ENCODE measurements at regions not wholly inside any gene's neighbourhood (a gene's known extent, or its start where the extent isn't known, plus 50 kb on each side); places are given as distances from the start of the nearest gene placed in this dataset.

DNA sequence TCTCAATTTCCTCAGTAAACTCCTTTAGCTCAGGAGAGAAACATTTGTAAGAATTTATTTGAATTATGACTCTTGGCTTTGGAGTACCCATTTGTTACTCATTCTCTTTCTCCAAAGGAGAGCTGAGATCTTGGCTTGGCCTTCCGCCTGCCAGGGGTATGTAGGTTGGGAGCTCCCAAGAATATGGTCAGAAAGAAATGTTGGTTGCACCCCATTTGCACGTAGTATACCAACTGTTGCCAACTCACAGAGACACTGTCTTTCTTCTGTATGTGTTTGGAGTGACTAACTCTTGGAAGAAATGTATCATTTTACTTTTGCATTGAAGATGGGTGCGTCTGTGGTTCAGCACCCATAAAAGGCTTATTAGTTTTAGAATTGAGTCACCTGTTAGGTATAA, 708.5 kb upstream of the SORCS1 start:
- DNase-seq (ENCODE audit: low read depth) = no peak

DNA sequence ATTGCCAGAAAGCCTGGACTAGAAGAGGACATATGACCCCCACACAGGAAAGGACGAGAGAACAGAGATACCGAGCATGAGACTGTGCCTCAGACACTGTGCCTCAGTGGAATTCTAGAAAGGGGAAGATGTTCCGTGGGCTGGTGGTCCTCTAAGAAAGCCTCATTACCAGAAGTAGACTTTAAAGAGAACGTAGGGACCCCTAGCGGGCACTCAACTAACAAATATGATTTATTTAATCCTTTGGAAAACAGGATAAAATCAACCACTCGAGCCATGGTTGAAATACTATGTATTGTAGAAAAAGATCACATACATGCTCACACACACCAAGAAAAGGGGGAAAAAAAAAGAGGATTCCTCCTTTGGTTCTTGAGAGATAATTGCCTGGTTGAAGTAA, 701.2 kb upstream of the SORCS1 start:
- no peak for DNase-seq (ENCODE audit: low read depth)

DNA sequence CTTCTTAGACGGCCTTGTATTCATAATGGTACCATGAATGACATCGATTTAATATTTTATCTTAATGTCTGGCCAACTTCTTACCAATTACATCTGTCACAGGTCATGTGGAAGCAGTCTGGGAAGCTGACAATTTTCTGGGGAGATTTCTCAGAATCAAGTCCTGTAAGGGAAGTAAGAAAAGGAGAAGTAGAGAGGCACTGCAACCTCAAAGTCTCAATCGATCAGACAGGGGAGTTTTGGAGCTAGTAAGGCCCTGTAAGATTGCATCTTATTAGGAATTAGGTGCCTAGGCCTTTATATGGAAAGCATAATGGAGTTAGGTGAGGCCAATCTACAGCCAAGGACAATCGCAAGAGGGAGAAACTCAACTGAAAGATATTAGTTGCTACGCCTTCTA, 694.6 kb upstream of the SORCS1 start:
- DNase-seq (ENCODE audit: low read depth) = no peak

DNA sequence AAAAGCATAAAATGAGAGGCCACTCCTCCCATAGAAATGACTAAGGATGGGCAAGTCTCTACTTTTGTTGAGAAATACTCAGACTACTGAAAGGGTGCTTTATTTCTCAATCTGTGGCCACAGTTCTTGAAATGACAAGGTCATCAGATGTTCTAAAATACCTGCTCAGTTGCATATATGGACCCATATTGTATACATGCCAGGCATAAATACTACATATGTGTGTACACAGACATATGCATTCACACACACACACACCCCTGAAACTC, 691.5 kb upstream of the SORCS1 start:
- DNase-seq (ENCODE audit: low read depth) = no peak

DNA sequence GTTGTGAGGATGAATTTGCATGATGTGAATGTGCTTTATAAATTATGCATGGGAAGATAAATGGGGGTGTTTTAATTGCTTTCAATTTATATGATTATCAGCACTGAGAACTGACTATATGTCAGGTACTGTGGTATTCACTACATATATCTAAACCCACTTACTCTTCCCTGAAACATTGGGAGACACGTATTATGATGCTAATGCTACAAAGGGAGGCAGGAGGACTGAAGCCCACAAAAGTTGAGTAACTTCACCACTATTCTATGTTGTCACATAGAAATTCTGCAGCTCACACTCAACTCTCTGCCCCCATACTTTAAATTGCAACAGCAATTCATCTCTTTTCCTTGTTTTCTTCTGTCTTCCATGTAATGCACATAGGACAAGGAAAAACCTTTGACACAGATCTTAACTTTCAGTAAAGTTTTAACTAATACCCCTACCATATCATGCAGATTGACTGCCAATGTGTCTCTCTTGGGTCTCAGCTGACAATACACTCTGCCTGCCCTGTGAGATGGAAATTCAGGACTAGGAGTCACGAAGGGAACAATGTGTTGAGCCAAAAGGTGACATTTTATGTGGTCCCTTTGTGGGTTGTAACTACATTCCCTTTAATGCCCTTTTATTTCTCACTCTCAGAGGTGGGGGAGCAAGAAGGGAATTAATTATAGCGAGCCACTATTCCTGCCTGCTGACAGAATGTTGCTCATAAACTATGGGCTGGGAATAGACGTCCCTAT, 691.0 kb upstream of the SORCS1 start:
- DNase-seq (ENCODE audit: low read depth) = no peak

DNA sequence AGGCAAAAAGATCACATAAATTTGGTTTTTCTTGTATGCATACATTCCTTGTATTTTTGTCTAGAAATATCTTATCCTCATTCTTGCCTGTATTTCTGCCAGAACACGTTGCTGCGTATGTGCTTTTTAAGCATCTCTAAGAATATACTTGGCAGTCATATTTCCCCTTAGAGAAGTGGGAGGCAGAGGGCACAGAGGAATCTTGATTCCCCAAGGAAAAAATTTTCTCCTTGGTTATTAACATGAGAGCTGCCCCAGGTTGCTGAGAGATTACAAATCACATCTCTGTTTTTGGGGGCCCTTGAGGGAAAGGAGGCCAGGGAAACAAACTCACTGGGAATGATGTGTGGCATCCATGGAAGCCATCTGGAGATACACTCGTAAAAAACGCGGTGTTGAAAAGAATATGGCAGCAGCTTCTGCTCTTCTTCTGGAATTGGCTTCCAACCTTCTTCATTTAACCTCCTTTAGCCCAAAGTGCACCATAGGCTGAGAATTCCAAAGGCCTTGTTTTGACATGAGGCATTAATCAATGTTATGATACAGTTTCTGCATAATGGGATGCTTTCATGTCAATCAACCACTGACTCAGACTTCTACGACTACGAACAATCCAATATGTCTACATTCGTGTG, 684.3 kb upstream of the SORCS1 start:
- DNase-seq (ENCODE audit: low read depth) = no peak

DNA sequence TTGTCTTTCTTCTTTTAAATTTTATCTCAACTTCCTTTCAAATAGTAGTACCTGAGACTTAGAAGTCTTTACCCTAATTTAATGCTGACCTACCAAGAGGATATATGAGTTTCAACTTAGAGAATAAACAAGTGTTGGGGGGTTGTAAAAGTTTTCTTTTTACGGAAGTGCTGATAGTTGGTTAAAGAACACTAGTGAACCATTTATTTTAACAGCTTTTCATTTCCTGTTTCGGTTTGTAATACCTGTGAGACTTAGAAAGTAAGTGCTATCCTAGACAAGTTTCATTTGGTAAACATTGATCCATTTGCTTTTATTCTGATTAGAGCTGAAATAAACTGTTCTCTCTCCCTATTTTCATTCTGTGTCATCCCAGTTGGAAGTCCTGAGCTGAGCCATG, 683.1 kb upstream of the SORCS1 start:
- DNase-seq (ENCODE audit: low read depth) = no peak

DNA sequence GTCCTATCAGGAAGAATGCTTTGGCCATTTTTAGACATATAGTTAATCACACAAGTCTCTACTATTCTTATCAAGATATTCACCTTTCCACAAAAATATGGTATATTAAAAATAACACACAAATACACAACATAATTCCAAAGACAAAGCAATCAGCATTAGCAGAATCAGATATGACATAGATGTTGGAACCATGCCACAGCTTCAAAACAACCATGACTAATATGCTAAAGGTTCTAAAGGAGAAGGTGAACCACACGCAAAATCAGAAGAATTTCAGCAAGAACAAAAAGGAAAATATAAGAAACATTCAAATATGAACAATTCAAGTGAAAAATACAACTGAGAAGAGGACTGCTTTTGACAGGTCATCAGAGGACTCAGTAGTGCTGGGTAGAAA, 670.2 kb upstream of the SORCS1 start:
- no peak for DNase-seq (ENCODE audit: low read depth)

DNA sequence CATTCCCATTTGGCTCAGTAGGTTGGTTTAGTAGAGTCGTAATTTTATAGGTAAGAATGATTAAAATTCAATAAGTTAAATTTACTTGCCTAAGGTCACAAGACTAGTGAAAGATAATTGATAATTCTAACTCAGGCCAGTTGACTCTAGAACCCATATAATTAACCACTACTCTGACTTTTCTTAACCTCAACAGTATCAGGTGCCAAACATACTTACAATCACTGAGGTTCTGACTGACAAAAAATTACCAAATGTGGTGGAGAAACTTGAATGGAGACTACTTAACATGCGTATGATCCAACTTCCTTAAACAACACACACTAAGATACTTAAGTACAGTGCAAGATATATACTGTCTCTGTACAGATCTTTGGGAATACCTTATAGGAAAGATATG, 667.3 kb upstream of the SORCS1 start:
- DNase-seq (ENCODE audit: low read depth) = no peak

DNA sequence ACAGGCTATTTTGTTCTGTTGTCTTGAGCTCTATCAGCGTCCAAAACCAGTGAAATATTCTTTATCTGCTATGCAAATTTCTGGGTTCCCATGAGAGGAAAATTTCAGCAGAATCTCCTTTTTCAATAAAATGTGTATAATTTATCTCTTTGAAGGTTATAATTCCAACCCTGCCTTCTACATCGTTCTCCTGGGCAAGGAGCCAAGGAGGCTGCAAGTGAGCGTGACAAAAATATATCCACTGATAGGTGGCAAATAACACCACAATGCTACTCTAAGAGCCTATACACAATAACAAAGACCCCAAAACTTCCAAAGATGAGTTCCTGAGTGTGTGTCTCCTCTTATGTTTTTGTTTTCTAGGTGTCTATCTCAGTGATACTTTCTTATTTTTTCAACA, 664.7 kb upstream of the SORCS1 start:
- no peak for DNase-seq (ENCODE audit: low read depth)

DNA sequence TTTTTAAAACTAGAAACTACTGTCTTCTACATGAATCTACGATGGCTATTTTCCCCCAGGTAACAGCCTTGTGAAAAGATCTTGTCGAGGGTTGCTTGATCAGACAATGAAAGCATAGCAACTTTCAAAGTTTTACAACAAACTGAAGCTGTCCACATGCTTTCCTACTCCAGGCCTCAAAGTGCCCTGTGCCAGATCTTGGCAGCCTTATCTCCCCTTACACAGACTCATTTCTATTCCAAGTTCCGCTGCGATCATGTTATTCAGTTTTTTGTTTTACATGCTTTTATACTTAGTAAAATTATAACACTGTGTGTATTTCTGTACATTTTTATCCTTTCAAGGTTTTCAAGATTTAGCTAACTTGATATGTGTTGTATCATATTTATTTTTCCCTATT, 661.7 kb upstream of the SORCS1 start:
- DNase-seq (ENCODE audit: low read depth) = no peak

DNA sequence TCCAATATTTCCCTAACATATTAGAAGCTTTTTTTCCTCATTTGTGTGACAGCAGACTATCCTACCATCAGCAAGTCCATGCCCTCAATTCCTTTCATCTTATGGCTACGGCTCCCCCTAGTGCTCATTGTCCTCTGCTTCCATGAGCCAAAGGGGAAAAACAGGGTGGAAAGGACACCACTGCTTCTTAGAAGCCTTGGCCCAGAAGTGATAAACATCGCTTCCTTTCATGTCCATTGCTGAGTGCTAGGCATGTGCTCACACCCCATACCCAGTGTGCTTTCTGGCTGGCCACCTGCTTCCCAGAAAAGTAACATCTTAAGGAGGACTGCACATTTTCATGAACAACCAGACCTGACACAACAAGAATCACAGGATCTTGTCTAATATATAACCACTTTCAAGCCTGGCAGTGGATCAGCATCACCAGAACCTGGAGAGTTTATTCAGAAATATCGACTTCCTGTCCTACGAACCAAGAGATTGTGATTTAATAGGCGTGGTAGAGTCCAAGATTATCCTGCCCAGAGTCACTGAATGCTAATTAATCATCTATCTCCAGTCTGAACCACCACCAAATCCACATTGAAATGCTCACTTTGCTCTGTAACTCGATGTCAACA, 650.5 kb upstream of the SORCS1 start:
- peak; percentile 77 for DNase-seq (ENCODE audit: low read depth)

DNA sequence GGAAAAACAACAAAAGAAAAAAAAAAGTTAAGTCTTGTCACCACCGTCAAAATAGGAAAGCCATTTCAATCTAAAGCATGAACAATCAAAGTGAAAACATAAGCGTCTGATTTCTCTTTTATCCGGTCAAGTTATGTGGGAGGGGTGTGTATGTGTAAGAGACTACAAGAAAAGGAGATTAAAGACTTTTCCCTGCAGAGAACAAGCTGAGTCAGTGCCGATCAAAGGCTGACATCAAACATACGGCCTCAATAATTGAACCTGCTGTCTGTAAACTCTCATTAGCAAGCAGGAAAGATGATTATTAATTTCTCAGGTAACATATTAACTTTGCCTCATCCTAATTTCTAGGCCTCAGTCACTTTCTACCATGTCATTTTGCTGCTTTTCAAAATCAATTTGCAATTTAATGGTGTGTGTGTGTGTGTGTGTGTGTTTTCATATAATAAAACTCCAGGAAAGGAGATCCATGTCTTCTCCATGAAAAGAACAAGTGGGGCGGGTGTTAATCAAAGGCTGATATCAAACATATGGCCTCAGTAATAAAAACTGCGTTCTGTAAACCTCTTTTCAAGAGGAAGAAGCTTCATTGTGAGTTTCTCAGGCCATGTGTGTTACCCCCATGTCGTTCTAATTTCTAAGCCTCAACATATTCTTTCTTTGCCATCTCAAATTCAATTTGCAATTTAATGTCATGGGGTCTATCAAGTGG, 649.1 kb upstream of the SORCS1 start:
- DNase-seq (ENCODE audit: low read depth) = no peak

DNA sequence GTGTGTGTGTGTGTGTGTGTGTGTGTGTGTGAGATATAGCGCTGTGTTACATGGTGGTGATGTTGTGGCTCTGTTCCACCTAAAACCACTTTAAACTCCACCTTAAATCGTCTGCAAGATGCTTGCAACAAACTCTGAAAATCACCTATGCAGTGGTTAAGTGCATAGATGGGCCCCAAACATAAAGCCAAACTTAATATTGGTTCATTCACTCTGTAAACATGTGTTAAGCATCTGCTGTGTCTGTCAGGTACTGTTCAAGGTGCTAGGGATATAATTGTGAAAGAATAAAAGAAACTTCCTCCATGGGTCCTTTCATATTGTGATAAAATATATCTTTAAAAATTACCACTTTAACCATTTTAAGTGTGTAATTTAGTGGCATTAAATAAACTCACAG, 645.4 kb upstream of the SORCS1 start:
- DNase-seq (ENCODE audit: low read depth) = no peak

DNA sequence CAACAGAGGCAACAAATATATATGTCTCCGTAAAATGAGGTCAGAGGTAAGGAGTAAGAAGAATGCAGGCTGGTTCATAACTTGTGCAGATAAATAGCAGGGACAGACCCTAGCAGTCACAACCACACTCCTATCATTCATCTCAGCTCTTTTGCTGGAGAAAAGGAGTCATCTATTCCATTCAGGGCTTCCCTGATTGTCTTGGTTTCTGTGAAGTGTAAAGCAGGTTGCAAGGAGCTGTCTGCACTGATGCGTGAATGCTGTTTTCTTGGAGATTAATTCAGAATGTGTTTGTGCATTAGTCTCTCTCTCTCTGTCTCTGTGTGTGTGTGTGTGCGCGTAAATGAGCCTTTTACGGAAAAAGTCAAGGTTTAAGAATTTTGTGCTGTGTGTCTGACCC, 643.3 kb upstream of the SORCS1 start:
- DNase-seq (ENCODE audit: low read depth) = no peak

DNA sequence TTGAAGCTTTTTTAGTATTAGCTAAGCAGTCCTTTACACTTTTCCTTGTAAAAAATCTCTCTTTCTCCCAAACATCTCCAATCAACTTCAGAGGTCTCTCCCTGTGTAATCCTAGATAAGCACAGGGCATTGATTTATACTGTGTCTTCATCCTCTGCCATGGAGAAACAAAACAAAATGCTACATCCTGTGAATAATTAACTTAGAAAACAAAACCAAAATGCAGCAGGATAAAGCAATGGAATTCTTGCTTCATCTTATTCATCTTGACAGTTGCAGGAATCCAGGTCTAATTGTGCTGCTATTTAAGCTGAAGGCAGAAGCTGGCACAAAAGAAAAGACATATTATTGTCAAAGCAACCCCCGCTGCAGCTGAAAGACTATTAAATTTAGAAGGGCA, 641.5 kb upstream of the SORCS1 start:
- no peak for DNase-seq (ENCODE audit: low read depth)

DNA sequence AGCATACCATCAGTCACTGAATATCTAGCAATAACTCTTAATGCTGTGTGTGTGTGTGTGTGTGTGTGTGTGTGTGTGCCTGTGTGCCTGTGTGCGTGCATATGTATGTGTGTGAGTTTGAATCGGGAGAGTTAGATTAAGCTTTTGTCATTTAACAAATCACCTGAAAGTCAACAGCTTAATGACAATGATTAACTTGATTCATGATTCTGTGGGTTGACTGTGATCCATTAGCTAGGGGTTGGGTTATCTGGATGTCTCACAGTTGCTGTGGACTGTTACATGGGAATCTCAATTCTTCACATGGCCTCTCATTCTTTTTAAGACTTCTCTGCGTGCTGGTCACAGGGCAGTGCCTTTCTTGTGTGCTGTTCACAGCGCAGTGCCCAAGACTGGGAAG, 639.0 kb upstream of the SORCS1 start:
- no peak for DNase-seq (ENCODE audit: low read depth)

DNA sequence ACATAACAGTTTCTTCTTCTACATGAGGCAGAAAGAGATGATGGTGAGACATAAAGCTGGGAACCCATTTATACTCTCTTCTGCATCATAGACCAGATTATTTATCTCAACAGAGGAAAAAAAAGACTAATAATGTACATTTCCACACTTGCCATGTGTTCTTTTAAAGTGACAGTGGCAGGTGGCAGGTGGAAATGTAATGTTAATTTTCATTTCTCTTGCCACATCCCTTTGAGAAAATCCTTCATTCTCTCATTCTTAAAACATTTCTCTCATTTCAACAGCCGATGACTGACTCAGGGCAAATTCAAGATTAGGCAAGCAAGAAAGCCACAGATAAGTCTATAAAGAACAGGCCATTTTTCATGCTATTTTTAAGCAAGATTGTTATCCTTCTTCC, 635.6 kb upstream of the SORCS1 start:
- DNase-seq (ENCODE audit: low read depth) = no peak

DNA sequence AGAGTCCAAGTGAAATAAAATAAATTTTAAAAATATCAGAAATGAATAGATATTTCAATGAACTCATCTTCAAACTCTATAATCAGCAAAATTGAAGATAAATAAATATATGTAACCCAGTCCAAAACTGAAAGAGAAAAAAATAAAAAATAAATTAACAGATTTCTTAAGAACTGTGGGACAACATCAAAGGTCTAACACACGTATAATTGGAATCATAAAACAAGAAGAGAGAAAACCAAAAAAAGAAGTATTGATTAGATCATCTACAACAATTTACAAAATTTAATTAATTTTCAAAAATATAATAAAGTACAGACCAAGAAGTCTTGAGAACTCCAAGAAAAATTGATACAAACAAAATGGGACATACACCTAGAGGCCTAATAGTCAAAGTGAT, 625.8 kb upstream of the SORCS1 start:
- no peak for DNase-seq (ENCODE audit: low read depth)

DNA sequence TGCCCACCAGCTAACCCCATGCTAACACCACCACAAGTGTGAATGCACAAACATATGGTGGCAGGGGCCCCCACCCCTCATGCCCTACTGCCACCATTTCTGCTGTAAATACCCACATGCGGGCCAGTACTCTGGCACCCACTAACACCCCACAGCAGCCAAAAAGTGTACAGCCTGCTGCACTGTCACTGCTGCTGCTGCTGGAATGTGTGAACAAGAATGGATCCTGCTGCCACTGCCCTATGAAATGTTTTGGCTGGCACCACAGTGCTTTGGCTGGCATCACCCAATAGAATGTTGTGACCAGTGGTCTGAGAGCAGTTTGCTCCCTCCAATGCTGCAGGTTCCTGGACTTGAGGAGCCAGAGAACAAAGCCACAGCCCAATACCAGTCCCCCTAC, 606.6 kb upstream of the SORCS1 start:
- no peak for DNase-seq (ENCODE audit: low read depth)

DNA sequence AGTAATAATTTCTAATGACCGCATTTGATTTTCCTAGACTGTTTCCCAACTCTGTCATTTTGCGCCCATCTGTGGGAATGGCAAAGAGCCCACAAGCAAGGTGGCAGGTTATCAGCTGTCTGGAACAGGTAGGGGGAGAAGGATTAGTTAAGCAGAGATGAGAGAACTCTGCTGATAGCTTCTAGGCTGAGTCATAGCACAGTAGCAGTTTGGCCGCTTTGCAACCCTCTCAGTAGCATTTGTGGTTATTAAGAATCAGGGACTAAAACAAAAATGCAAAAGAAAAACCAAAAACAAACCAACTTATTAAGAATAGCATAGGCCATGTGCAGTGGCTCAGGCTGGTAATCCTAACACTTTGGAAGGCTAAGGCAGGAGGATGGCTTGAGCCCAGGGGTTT, 602.7 kb upstream of the SORCS1 start:
- no peak for DNase-seq (ENCODE audit: low read depth)

DNA sequence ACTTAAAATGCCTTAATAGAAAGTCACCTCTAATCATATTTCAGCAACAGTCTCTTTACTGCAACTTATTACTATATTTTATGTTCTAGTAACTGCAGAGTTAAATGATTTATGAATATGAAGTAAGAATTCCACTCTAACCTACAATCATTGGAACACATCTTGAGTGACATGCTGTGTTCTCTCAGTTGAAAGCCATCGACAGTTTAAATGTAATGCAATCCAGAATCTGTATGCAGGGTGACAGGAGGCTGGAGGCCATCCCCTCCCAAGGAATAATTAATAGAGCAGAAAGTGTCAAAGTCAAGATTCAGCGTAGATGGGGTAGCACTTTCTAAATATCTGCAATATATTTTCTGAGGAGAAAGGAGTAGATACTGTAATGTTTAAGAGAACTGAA, 590.3 kb upstream of the SORCS1 start:
- DNase-seq (ENCODE audit: low read depth) = no peak

DNA sequence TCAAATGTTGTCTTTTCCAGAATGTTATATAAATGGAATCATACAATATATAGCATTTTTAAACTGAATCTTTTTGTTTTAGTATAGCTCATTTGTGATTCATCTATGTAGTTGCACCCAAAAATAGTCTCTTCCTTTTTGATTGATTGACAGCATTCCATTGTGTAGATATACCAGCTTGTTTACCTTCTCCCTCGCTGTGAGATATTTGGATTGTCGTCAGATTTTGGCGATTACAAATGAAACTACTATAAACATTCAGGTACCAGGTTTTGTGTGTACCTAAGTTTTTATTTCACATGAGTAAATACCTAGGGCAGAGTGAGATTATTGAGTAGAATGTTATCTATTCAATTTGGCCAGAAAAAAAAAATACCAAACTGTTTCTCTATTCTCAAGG, 584.7 kb upstream of the SORCS1 start:
- no peak for DNase-seq (ENCODE audit: low read depth)

All from HT1080 (cell line).